ENCODE measurements at regions not wholly inside any gene's neighbourhood (a gene's known extent, or its start where the extent isn't known, plus 50 kb on each side); places are given as distances from the start of the nearest gene placed in this dataset.

- TF ChIP-seq CTCF (IDR thresholded peaks at IDR 0.05; ENCODE audit: low read depth, low read length) (no peak), EZH2phosphoT487 (IDR thresholded peaks at IDR 0.05; ENCODE audit: low read depth) (no peak)
Observed at GRCh38 chr13:65585346-65585745, 1644.8 kb downstream of the PCDH9 start.
